Endodermal cell (in vitro differentiated cells): ENCODE measurements at regions not wholly inside any gene's neighbourhood (a gene's known extent, or its start where the extent isn't known, plus 50 kb on each side); places are given as distances from the start of the nearest gene placed in this dataset.

Source experiments
- DNase-seq: peaks from one replicate; pipeline ENCODE4 v3.0.0-alpha.2; 2017
- H3K27ac ChIP-seq: 2 replicates; pipeline ENCODE4 v1.5.1; 2013; ENCODE audit warnings: mild to moderate bottlenecking, low read depth, low read length, moderate library complexity
- H3K27me3 ChIP-seq: 2 replicates; pipeline ENCODE4 v1.6.1; 2013; ENCODE audit warnings: mild to moderate bottlenecking, low read length, moderate library complexity; ENCODE audit not compliant: insufficient read depth, control insufficient read depth, poor library complexity, severe bottlenecking
- H3K36me3 ChIP-seq: 2 replicates; pipeline ENCODE4 v1.7.0; 2013; ENCODE audit warnings: mild to moderate bottlenecking, low read length, moderate library complexity; ENCODE audit not compliant: control insufficient read depth, insufficient read depth
- H3K4me1 ChIP-seq: one replicate; pipeline ENCODE4 v1.7.0; 2013; ENCODE audit warnings: low read length; ENCODE audit not compliant: control insufficient read depth, insufficient read depth
- H3K4me3 ChIP-seq: 2 replicates; pipeline ENCODE4 v1.5.1; 2013; ENCODE audit warnings: mild to moderate bottlenecking, low read length, moderate library complexity
- H3K9ac ChIP-seq: 2 replicates; pipeline ENCODE4 v1.6.1; 2013; ENCODE audit warnings: mild to moderate bottlenecking, low read length, moderate library complexity; ENCODE audit not compliant: poor library complexity, severe bottlenecking; ENCODE audit errors: extremely low read depth
- H3K9me3 ChIP-seq: 2 replicates; pipeline ENCODE4 v1.6.1; 2013; ENCODE audit warnings: mild to moderate bottlenecking, low read length, moderate library complexity; ENCODE audit not compliant: control insufficient read depth
- H3K27ac Mint-ChIP-seq: 2 replicates; pipeline ENCODE4 v1.8.0; 2020; ENCODE audit warnings: mixed read lengths
- H3K27me3 Mint-ChIP-seq: 2 replicates; pipeline ENCODE4 v1.8.0; 2021; ENCODE audit warnings: mild to moderate bottlenecking, mixed read lengths; ENCODE audit not compliant: insufficient read depth
- H3K36me3 Mint-ChIP-seq: 2 replicates; pipeline ENCODE4 v1.8.0; 2020; ENCODE audit warnings: low read depth, mixed read lengths
- H3K4me1 Mint-ChIP-seq: 2 replicates; pipeline ENCODE4 v1.8.0; 2020; ENCODE audit warnings: mixed read lengths
- H3K4me3 Mint-ChIP-seq: 2 replicates; pipeline ENCODE4 v1.8.0; 2020; ENCODE audit warnings: mild to moderate bottlenecking, moderate library complexity, mixed read lengths
- H3K9me3 Mint-ChIP-seq: 2 replicates; pipeline ENCODE4 v1.8.0; 2020; ENCODE audit warnings: mild to moderate bottlenecking, mixed read lengths
- CTCF ChIP-seq: fragments of 200-600 bp; sonication (generic); conservative IDR thresholded peaks from 2 replicates; pipeline ENCODE4 v1.5.0; 2021; ENCODE audit warnings: antibody characterized with exemption, mild to moderate bottlenecking
- WGBS, 2 experiments: methylation state at CpG; one replicate each; pipeline versions ENCODE4 v1.1.5 to v1.1.7; 2013; ENCODE audit warnings: missing lambda C conversion rate in 2 of 2, mixed read lengths in 1 of 2; ENCODE audit not compliant: insufficient coverage in 1 of 2, insufficient read length in 1 of 2; 5-methylcytosine and 5-hydroxymethylcytosine counted together

- no peak overlapping the region for H3K9ac ChIP-seq
- Mint-ChIP-seq H3K9me3 (no peaks in the 10 kb centered on the region), H3K27ac (no peak overlapping the region), H3K36me3 (no peaks in the 10 kb centered on the region), H3K4me3 (no peak overlapping the region), H3K27me3 (no peaks in the 10 kb centered on the region), H3K4me1 (peaks cover 26% of the 10 kb centered on the region)
- no peak overlapping the region for H3K4me3 ChIP-seq
- no peaks in the 10 kb centered on the region for H3K9me3 ChIP-seq
- H3K27ac ChIP-seq = no peak overlapping the region
- 100% methylated on average over 1 of the region's 1 CpG for WGBS, 2 experiments
- no peaks in the 10 kb centered on the region for H3K36me3 ChIP-seq
- no peak for TF ChIP-seq CTCF
- peaks cover 11% of the 10 kb centered on the region for H3K4me1 ChIP-seq
- peaks cover 5% of the 10 kb centered on the region for H3K27me3 ChIP-seq
- DNase-seq = no peak
Measured at GRCh38 chr9:3664044-3664443, 138.2 kb upstream of the RFX3 start.

GRCh38 chr9:3662671-3663070 is 136.9 kb upstream of the RFX3 start:
- H3K4me1 Mint-ChIP-seq = peaks cover 26% of the 10 kb centered on the region
- peaks cover 11% of the 10 kb centered on the region for H3K27me3 ChIP-seq
- no peaks in the 10 kb centered on the region for H3K36me3 ChIP-seq
- no peak for DNase-seq
- no peak for TF ChIP-seq CTCF
- no peaks in the 10 kb centered on the region for H3K36me3 Mint-ChIP-seq
- no peak overlapping the region for H3K27ac ChIP-seq
- H3K9me3 ChIP-seq = no peaks in the 10 kb centered on the region
- peaks cover 11% of the 10 kb centered on the region for H3K4me1 ChIP-seq
- no peak overlapping the region for H3K9ac ChIP-seq
- no peaks in the 10 kb centered on the region for H3K9me3 Mint-ChIP-seq
- no peak overlapping the region for H3K4me3 Mint-ChIP-seq
- H3K4me3 ChIP-seq = no peak overlapping the region
- H3K27me3 Mint-ChIP-seq = no peaks in the 10 kb centered on the region
- H3K27ac Mint-ChIP-seq = no peak overlapping the region
- WGBS, 2 experiments = 95% methylated on average over 4 of the region's 4 CpGs; no CpG with 5 or more reads in 1 of the 2 experiments

GRCh38 chr9:3660936-3661335 is 135.1 kb upstream of the RFX3 start:
- Histone ChIP-seq H3K36me3 (no peaks in the 10 kb centered on the region), H3K9me3 (no peaks in the 10 kb centered on the region), H3K4me3 (peak overlapping the region; percentile 70), H3K27me3 (peaks cover 11% of the 10 kb centered on the region), H3K4me1 (peaks cover 11% of the 10 kb centered on the region), H3K9ac (no peak overlapping the region), H3K27ac (no peak overlapping the region)
- Mint-ChIP-seq H3K27me3 (no peaks in the 10 kb centered on the region), H3K36me3 (no peaks in the 10 kb centered on the region), H3K4me3 (peak overlapping the region; percentile 14), H3K27ac (no peak overlapping the region), H3K4me1 (peaks cover 26% of the 10 kb centered on the region), H3K9me3 (no peaks in the 10 kb centered on the region)
- no peak for DNase-seq
- TF ChIP-seq CTCF = no peak
- 57 to 67% methylated on average over 1 of the region's 1 CpG for WGBS, 2 experiments
